DND-41 (cell line): ENCODE measurements at regions not wholly inside any gene's neighbourhood (a gene's known extent, or its start where the extent isn't known, plus 50 kb on each side); places are given as distances from the start of the nearest gene placed in this dataset.

Experiments used
- ATAC-seq: fragments of 200-7000 bp; cut with Tn5 transposase; 3 replicates; pipeline ENCODE4 v1.9.1; 2021; ENCODE audit warnings: low read depth; ENCODE audit not compliant: insufficient read depth
- DNase-seq: peaks from one replicate; pipeline ENCODE4 v3.0.0-alpha.2; 2020
- H2AFZ ChIP-seq: 2 replicates; pipeline ENCODE4 v1.6.0; 2012; ENCODE audit warnings: low read depth, low read length
- H3K27ac ChIP-seq: 2 replicates; pipeline ENCODE4 v1.5.1; 2012; ENCODE audit warnings: low read length, inconsistent platforms
- H3K27me3 ChIP-seq: fragments of 200-600 bp; sonication (generic); 2 replicates; pipeline ENCODE4 v1.6.0; 2012; ENCODE audit warnings: low read length, mild to moderate bottlenecking, inconsistent platforms; ENCODE audit not compliant: insufficient read depth, poor library complexity
- H3K36me3 ChIP-seq: 2 replicates; pipeline ENCODE4 v1.5.1; 2012; ENCODE audit warnings: low read length, inconsistent platforms; ENCODE audit not compliant: insufficient read depth
- H3K4me1 ChIP-seq: 2 replicates; pipeline ENCODE4 v1.5.1; 2012; ENCODE audit warnings: mild to moderate bottlenecking, low read length; ENCODE audit not compliant: insufficient read depth
- H3K4me2 ChIP-seq: 2 replicates; pipeline ENCODE4 v1.6.0; 2012; ENCODE audit warnings: mild to moderate bottlenecking, moderate library complexity, low read length, inconsistent platforms; ENCODE audit not compliant: insufficient read depth
- H3K4me3 ChIP-seq, 2 experiments: fragments of 200-600 bp in 1 of 2; shearing (Covaris generic) in 1 of 2; 2 replicates each; pipeline ENCODE4 v1.5.1; 2012 to 2016; ENCODE audit warnings: inconsistent platforms in 2 of 2, low read length in 2 of 2, mild to moderate bottlenecking in 2 of 2, low read depth in 1 of 2, moderate library complexity in 1 of 2
- H3K79me2 ChIP-seq: 2 replicates; pipeline ENCODE4 v1.6.0; 2012; ENCODE audit warnings: low read length, inconsistent platforms; ENCODE audit not compliant: insufficient read depth
- H3K9ac ChIP-seq: 2 replicates; pipeline ENCODE4 v1.6.0; 2012; ENCODE audit warnings: low read depth, mild to moderate bottlenecking, inconsistent platforms, low read length, moderate library complexity
- H3K9me3 ChIP-seq: 2 replicates; pipeline ENCODE4 v1.5.1; 2012; ENCODE audit warnings: low read length, moderate library complexity, mild to moderate bottlenecking, inconsistent platforms; ENCODE audit not compliant: insufficient read depth, severe bottlenecking
- H4K20me1 ChIP-seq: 2 replicates; pipeline ENCODE4 v1.6.0; 2012; ENCODE audit warnings: low read length; ENCODE audit not compliant: insufficient read depth
- EZH2 ChIP-seq: IDR thresholded peaks from 3 replicates; pipeline ENCODE4 v1.6.1; 2012; ENCODE audit warnings: borderline replicate concordance, low read depth, mild to moderate bottlenecking, moderate library complexity, low read length, inconsistent platforms; ENCODE audit not compliant: severe bottlenecking
- TF ChIP-seq, protein P1 (sequence below): IDR thresholded peaks from 2 replicates; pipeline ENCODE4 v1.5.1; 2012; ENCODE audit warnings: borderline replicate concordance, low read length, moderate library complexity, mild to moderate bottlenecking; ENCODE audit not compliant: poor library complexity, severe bottlenecking; ENCODE audit errors: extremely low read depth

DNA sequence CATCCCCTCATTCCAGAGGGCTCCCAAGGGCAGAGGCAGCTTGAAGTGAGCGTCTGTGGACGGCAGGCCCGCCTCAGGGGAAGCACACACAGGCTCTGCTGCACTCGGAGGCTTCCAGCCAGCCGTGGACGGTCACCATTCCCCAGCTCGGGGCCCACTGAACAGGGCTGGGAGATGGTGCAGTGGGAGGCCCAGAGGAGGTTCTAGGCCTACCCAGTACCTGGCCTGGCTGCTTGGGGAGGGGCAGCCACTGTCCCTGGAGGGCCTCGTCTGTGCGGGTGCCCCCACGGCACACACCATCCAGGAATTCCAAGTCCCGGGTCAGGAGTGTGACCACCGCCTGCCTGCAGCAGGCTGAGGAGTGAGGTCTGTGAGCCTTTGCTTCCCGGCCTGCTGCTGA lies 80.4 kb downstream of the SIK1 start:
- H3K27ac ChIP-seq, result peak overlapping the region; percentile 33; the same call in 1 of the 2 replicates

DNA sequence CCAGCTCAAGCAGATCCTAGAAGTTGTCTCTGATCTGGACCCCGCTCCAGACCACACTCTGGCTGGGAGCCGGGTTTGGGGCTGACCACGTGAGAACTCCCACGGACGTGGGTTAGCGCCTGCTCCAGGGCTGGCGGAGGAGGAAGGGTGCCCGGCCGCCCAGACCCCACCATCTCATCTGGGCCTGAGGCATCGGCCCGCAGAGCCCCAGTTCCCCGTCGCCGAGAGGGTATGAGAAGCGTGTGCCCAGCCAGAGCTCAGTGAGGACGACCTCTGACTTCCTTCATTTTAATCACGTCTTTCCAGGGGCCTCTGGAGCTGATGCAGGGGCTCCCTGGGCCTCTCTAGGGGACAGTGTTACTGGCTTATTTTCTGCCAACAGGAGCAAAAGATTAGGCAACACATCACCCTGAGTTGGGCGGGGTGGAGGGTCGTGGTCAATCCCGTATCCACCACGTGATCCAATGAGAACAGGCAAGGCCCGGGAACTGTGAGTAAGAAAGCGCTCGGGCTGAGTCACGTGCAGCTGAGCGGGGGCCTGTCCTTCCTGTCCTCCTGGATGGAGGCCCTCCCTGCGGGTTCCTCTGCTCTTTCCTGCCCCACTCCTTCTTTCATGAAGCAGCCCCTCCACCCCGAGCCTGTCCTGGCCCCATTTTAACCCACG lies 81.1 kb downstream of the SIK1 start:
- ATAC-seq (peak; percentile 78), DNase-seq (peak; percentile 73)
- Histone ChIP-seq H3K27ac (peak overlapping the region; percentile 33; the same call in 1 of the 2 replicates), H3K4me2 (no peak overlapping the region), H3K9me3 (no peaks in the 10 kb centered on the region), H3K9ac (no peak overlapping the region), H2AFZ (no peak overlapping the region), H3K36me3 (no peaks in the 10 kb centered on the region), H4K20me1 (no peaks in the 10 kb centered on the region; the same call in 1 of the 2 replicates), H3K79me2 (no peaks in the 10 kb centered on the region), H3K4me3 (no peak overlapping the region), H3K4me1 (peaks cover 11% of the 10 kb centered on the region), H3K27me3 (no peaks in the 10 kb centered on the region)
- no peak for TF ChIP-seq EZH2
- TF ChIP-seq, protein P1, sequence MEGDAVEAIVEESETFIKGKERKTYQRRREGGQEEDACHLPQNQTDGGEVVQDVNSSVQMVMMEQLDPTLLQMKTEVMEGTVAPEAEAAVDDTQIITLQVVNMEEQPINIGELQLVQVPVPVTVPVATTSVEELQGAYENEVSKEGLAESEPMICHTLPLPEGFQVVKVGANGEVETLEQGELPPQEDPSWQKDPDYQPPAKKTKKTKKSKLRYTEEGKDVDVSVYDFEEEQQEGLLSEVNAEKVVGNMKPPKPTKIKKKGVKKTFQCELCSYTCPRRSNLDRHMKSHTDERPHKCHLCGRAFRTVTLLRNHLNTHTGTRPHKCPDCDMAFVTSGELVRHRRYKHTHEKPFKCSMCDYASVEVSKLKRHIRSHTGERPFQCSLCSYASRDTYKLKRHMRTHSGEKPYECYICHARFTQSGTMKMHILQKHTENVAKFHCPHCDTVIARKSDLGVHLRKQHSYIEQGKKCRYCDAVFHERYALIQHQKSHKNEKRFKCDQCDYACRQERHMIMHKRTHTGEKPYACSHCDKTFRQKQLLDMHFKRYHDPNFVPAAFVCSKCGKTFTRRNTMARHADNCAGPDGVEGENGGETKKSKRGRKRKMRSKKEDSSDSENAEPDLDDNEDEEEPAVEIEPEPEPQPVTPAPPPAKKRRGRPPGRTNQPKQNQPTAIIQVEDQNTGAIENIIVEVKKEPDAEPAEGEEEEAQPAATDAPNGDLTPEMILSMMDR, result no peak

More for the DNA sequence above, 80.4 kb downstream of the SIK1 start:
- no peaks in the 10 kb centered on the region for H3K27me3 ChIP-seq
- no peaks in the 10 kb centered on the region for H3K9me3 ChIP-seq
- H4K20me1 ChIP-seq, result no peaks in the 10 kb centered on the region; the same call in 1 of the 2 replicates
- H3K9ac ChIP-seq, result no peak overlapping the region
- H2AFZ ChIP-seq, result no peak overlapping the region; the same call in 1 of the 2 replicates
- H3K4me3 ChIP-seq, result no peak overlapping the region
- ATAC-seq, result peak; percentile 14; the same call in 1 of the 3 replicates
- no peak overlapping the region for H3K4me2 ChIP-seq
- no peak for TF ChIP-seq EZH2
- TF ChIP-seq, protein P1, result no peak
- H3K4me1 ChIP-seq, result peaks cover 11% of the 10 kb centered on the region
- no peaks in the 10 kb centered on the region for H3K36me3 ChIP-seq
- H3K79me2 ChIP-seq, result no peaks in the 10 kb centered on the region
- no peak for DNase-seq

DNA sequence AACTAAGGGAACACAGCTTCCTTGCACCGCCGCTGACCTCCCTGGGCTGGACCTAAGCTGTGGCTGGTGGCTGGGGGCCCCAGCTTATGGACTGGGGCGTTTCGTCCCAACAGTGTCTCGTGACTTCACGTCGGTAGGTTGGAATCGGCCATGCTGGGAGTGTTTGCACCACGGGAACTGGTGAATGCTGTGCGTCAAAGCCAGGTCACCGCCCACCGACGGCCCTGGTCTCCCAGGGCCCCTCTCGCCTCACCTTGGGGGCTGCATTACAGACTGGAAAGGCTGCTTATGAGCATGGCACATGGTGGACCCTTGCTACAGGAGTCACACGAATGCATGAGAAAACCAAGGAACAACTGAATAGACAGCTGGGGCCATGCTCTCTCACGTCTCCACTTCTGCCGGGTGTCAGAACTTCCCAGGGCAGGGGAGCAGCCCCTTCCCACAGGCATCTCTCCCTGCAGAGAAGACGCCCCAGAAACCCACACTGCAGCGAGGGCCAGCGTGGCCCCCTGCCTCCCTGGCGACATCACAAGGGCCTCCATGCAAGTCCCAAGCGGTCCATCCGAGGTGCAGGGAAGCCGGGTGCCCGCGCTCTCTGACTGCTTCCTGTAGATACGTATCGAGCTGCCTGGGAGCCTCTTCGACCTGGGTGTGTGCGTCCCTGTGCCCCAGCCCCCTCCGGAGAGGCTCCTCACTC lies 81.7 kb downstream of the SIK1 start:
- Histone ChIP-seq H3K36me3 (no peaks in the 10 kb centered on the region), H4K20me1 (no peaks in the 10 kb centered on the region; the same call in 1 of the 2 replicates), H3K4me1 (peaks cover 11% of the 10 kb centered on the region), H3K4me3 (no peak overlapping the region), H2AFZ (no peak overlapping the region), H3K4me2 (no peak overlapping the region), H3K79me2 (no peaks in the 10 kb centered on the region), H3K9me3 (no peaks in the 10 kb centered on the region), H3K27ac (no peak overlapping the region), H3K27me3 (no peaks in the 10 kb centered on the region), H3K9ac (no peak overlapping the region)
- DNase-seq (no peak), ATAC-seq (no peak)
- TF ChIP-seq, protein P1, result no peak
